Neural progenitor cell (in vitro differentiated cells): ENCODE measurements at regions not wholly inside any gene's neighbourhood (a gene's known extent, or its start where the extent isn't known, plus 50 kb on each side); places are given as distances from the start of the nearest gene placed in this dataset.

Experiments
- DNase-seq: peaks from one replicate; pipeline ENCODE4 v3.0.0-alpha.2; 2016; ENCODE audit warnings: low spot score
- H2AFZ ChIP-seq: fragments of 200-600 bp; sonication (generic); replicated peaks from 2 replicates; pipeline ENCODE4 v1.6.1; 2016; ENCODE audit warnings: antibody characterized with exemption
- H3F3A ChIP-seq: fragments of 200-600 bp; sonication (generic); 2 replicates; pipeline ENCODE4 v1.6.1; 2016; ENCODE audit warnings: antibody characterized with exemption, low read depth
- H3K27ac ChIP-seq: fragments of 200-600 bp; sonication (generic); 2 replicates; pipeline ENCODE4 v1.5.1; 2016; ENCODE audit warnings: mild to moderate bottlenecking
- H3K27me3 ChIP-seq: fragments of 200-600 bp; sonication (generic); 2 replicates; pipeline ENCODE4 v1.6.1; 2016; ENCODE audit warnings: mild to moderate bottlenecking, moderate library complexity
- H3K36me3 ChIP-seq: fragments of 200-600 bp; sonication (generic); 2 replicates; pipeline ENCODE4 v1.5.1; 2016
- H3K4me1 ChIP-seq: fragments of 200-600 bp; sonication (generic); 2 replicates; pipeline ENCODE4 v1.6.1; 2016; ENCODE audit warnings: mixed run types
- H3K4me2 ChIP-seq: fragments of 200-600 bp; sonication (generic); 2 replicates; pipeline ENCODE4 v1.6.1; 2016
- H3K4me3 ChIP-seq: fragments of 200-600 bp; sonication (generic); 2 replicates; pipeline ENCODE4 v1.5.1; 2016
- H3K79me2 ChIP-seq: fragments of 200-600 bp; sonication (generic); 2 replicates; pipeline ENCODE4 v1.6.1; 2016; ENCODE audit warnings: low read depth
- H3K9ac ChIP-seq: fragments of 200-600 bp; sonication (generic); 2 replicates; pipeline ENCODE4 v1.6.1; 2016
- H3K9me3 ChIP-seq: fragments of 200-600 bp; sonication (generic); 2 replicates; pipeline ENCODE4 v1.5.1; 2016; ENCODE audit warnings: low read depth
- H4K20me1 ChIP-seq: fragments of 200-600 bp; sonication (generic); 2 replicates; pipeline ENCODE4 v1.6.1; 2016; ENCODE audit warnings: low read depth
- H3K27ac Mint-ChIP-seq: 3 replicates; pipeline ENCODE4 v1.8.0; 2021; ENCODE audit warnings: mixed read lengths
- H3K27me3 Mint-ChIP-seq: 2 replicates; pipeline ENCODE4 v1.8.0; 2022; ENCODE audit warnings: low read depth, mild to moderate bottlenecking, inconsistent platforms, moderate library complexity, mixed read lengths; ENCODE audit not compliant: insufficient read depth
- H3K36me3 Mint-ChIP-seq: 3 replicates; pipeline ENCODE4 v1.8.0; 2021; ENCODE audit warnings: mixed read lengths
- H3K4me1 Mint-ChIP-seq: 3 replicates; pipeline ENCODE4 v1.8.0; 2021; ENCODE audit warnings: mixed read lengths
- H3K4me3 Mint-ChIP-seq: 3 replicates; pipeline ENCODE4 v1.8.0; 2021; ENCODE audit warnings: mild to moderate bottlenecking, moderate library complexity, mixed read lengths
- H3K9me3 Mint-ChIP-seq: 3 replicates; pipeline ENCODE4 v1.8.0; 2020; ENCODE audit warnings: mixed read lengths
- EZH2 ChIP-seq: fragments of 200-600 bp; sonication (generic); IDR thresholded peaks from 2 replicates; pipeline ENCODE4 v1.6.1; 2017; ENCODE audit warnings: antibody characterized with exemption, mild to moderate bottlenecking, moderate library complexity
- EZH2phosphoT487 ChIP-seq: fragments of 200-600 bp; sonication (generic); IDR thresholded peaks from 2 replicates; pipeline ENCODE4 v1.6.1; 2017; ENCODE audit warnings: antibody characterized with exemption
- TF ChIP-seq, protein P1 (sequence below): fragments of 200-600 bp; sonication (generic); IDR thresholded peaks from 2 replicates; pipeline ENCODE4 v1.5.1; 2017; ENCODE audit warnings: antibody characterized with exemption, mild to moderate bottlenecking

DNA sequence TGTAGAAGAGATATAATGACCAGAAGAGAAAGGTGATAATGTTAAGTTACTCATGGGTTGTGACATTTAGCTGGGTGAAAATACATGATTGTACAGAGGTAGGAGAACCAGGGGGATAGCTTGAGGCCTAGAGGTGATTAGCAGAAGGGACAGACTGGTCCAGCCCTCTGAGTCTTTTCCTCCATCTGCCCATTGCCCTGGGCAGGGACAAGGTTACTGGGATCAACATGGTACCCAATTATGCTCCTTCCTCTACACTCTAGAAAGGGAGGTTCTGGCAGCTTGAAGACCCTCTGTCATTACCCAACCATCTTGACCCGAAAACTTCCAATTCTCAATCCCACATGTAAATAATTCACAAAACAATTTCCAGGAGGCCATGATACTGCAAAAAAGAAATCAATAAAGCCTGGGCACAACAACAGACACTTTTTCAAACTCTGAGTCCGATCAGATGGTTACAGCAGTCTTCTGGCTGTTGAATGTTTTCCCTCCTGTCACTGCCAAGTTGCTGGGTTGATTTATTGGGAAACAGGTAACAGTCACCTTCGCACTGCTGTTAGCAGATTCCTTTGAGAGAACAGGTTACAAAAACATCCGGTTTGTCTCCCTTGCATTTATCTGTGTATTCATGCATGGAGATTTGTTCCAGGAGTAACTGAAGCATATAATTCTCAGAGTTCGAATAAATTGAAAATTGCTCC lies 239.1 kb upstream of the HTR2A start:
- no peaks in the 10 kb centered on the region for H3K9me3 Mint-ChIP-seq
- Histone ChIP-seq H3K4me3 (no peak overlapping the region), H2AFZ (no peak overlapping the region)

DNA sequence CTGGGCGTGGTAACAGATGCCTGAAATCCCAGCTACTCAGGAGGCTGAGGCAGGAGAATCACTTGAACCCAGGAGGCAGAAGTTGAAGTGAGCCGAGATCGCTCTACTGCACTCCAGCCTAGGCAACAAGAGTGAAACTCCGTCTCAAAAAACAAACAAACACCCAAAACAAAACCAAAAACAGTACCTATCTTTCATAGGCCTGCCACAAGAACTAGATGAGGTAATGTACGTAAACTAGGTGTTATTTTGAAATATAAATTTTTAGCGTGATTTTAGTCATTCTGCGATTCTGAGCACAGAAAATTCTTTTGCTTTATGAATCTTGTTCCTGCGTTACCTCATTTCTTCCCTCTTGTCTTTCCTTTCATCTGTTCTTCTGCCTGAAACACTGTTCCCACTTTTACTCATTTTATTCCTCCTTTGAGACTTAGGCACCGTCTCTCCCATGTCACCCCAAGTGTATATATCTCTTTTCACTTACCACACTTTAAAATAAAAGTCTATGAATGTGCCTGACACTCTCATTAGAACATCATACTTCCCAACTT lies 238.2 kb upstream of the HTR2A start:
- no peaks in the 10 kb centered on the region for H4K20me1 ChIP-seq
- H3K36me3 ChIP-seq, result no peaks in the 10 kb centered on the region
- peaks cover 13% of the 10 kb centered on the region for H3K4me1 ChIP-seq
- no peaks in the 10 kb centered on the region for H3K9me3 ChIP-seq
- no peak overlapping the region for H3K9ac ChIP-seq
- no peak overlapping the region for H3K27ac ChIP-seq
- Mint-ChIP-seq H3K4me3 (no peak overlapping the region), H3K36me3 (no peaks in the 10 kb centered on the region), H3K27me3 (peaks cover 6% of the 10 kb centered on the region), H3K9me3 (no peaks in the 10 kb centered on the region), H3K4me1 (peaks cover 21% of the 10 kb centered on the region), H3K27ac (no peak overlapping the region)
- no peaks in the 10 kb centered on the region for H3K27me3 ChIP-seq
- H3K4me2 ChIP-seq, result no peak overlapping the region
- no peaks in the 10 kb centered on the region for H3F3A ChIP-seq
- no peak overlapping the region for H2AFZ ChIP-seq
- DNase-seq, result no peak
- H3K79me2 ChIP-seq, result no peaks in the 10 kb centered on the region
- H3K4me3 ChIP-seq, result no peak overlapping the region
- TF ChIP-seq EZH2 (no peak), EZH2phosphoT487 (no peak)
- TF ChIP-seq, protein P1, sequence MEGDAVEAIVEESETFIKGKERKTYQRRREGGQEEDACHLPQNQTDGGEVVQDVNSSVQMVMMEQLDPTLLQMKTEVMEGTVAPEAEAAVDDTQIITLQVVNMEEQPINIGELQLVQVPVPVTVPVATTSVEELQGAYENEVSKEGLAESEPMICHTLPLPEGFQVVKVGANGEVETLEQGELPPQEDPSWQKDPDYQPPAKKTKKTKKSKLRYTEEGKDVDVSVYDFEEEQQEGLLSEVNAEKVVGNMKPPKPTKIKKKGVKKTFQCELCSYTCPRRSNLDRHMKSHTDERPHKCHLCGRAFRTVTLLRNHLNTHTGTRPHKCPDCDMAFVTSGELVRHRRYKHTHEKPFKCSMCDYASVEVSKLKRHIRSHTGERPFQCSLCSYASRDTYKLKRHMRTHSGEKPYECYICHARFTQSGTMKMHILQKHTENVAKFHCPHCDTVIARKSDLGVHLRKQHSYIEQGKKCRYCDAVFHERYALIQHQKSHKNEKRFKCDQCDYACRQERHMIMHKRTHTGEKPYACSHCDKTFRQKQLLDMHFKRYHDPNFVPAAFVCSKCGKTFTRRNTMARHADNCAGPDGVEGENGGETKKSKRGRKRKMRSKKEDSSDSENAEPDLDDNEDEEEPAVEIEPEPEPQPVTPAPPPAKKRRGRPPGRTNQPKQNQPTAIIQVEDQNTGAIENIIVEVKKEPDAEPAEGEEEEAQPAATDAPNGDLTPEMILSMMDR, result no peak

More for the DNA sequence above, 239.1 kb upstream of the HTR2A start:
- Histone ChIP-seq H3K36me3 (no peaks in the 10 kb centered on the region), H3K4me1 (peaks cover 13% of the 10 kb centered on the region), H3K4me2 (no peak overlapping the region), H3F3A (no peaks in the 10 kb centered on the region), H3K27me3 (no peaks in the 10 kb centered on the region), H3K9ac (no peak overlapping the region), H3K79me2 (no peaks in the 10 kb centered on the region), H3K27ac (no peak overlapping the region), H3K9me3 (no peaks in the 10 kb centered on the region), H4K20me1 (no peaks in the 10 kb centered on the region)
- DNase-seq, result no peak
- no peak overlapping the region for H3K4me3 Mint-ChIP-seq
- H3K27ac Mint-ChIP-seq, result no peak overlapping the region
- no peak for TF ChIP-seq EZH2
- no peak for TF ChIP-seq EZH2phosphoT487
- TF ChIP-seq, protein P1, result no peak
- H3K4me1 Mint-ChIP-seq, result peaks cover 21% of the 10 kb centered on the region
- no peaks in the 10 kb centered on the region for H3K36me3 Mint-ChIP-seq
- peaks cover 8% of the 10 kb centered on the region for H3K27me3 Mint-ChIP-seq

DNA sequence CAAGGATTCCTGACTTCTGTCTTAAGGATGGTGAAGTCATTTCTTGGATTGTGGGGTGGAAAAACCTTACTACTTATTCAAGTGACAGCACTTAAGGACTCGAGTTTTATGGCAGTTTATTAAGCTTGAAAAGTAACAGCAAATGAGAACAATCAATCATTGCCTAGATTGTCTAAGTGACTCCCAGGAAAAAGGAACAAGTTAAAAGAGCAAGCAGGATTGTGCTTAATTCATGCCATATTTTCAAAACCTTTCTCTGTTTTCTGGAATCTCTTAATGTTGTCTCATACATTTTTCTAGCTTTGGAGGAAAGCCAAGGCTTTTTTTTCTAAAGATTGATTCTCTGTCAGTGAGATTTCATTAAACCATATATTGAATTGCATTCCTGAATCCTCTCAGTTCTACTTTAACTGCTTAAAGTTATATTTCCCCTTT lies 236.2 kb upstream of the HTR2A start:
- Mint-ChIP-seq H3K36me3 (no peaks in the 10 kb centered on the region), H3K9me3 (no peaks in the 10 kb centered on the region), H3K27me3 (peaks cover 3% of the 10 kb centered on the region), H3K27ac (no peak overlapping the region), H3K4me1 (peaks cover 17% of the 10 kb centered on the region), H3K4me3 (no peak overlapping the region)
- Histone ChIP-seq H4K20me1 (no peaks in the 10 kb centered on the region), H3K36me3 (no peaks in the 10 kb centered on the region), H3K9ac (no peak overlapping the region), H3K79me2 (no peaks in the 10 kb centered on the region), H2AFZ (no peak overlapping the region), H3K9me3 (no peaks in the 10 kb centered on the region), H3K4me1 (peaks cover 8% of the 10 kb centered on the region), H3K4me2 (no peak overlapping the region), H3K27me3 (no peaks in the 10 kb centered on the region), H3K27ac (no peak overlapping the region), H3F3A (no peaks in the 10 kb centered on the region), H3K4me3 (no peak overlapping the region)
- no peak for DNase-seq
- TF ChIP-seq EZH2phosphoT487 (no peak), EZH2 (no peak)
- TF ChIP-seq, protein P1, result no peak
